Lower lobe of right lung (tissue), 2 donors: ENCODE measurements at regions not wholly inside any gene's neighbourhood (a gene's known extent, or its start where the extent isn't known, plus 50 kb on each side); places are given as distances from the start of the nearest gene placed in this dataset.

Experiments used
- ATAC-seq, 2 donors: fragments of 200-7000 bp; cut with Tn5 transposase; one replicate each; pipeline ENCODE4 v1.9.1; 2020 to 2022; ENCODE audit warnings: mild to moderate bottlenecking in 2 of 2, moderate library complexity in 2 of 2
- DNase-seq: peaks from one replicate; pipeline ENCODE4 v3.0.0-alpha.2; 2020
- H3K27ac ChIP-seq: fragments of 200-600 bp; one replicate; pipeline ENCODE4 v1.8.0; 2022
- H3K27me3 ChIP-seq: fragments of 200-600 bp; one replicate; pipeline ENCODE4 v1.8.0; 2022; ENCODE audit warnings: low read depth
- H3K36me3 ChIP-seq: fragments of 200-600 bp; one replicate; pipeline ENCODE4 v1.8.0; 2022; ENCODE audit warnings: mild to moderate bottlenecking
- H3K4me1 ChIP-seq: fragments of 200-600 bp; one replicate; pipeline ENCODE4 v1.8.0; 2022
- H3K4me3 ChIP-seq: fragments of 200-600 bp; one replicate; pipeline ENCODE4 v1.8.0; 2022; ENCODE audit warnings: mild to moderate bottlenecking
- H3K9me3 ChIP-seq: fragments of 200-600 bp; one replicate; pipeline ENCODE4 v1.8.0; 2022
- intact Hi-C: fragments of 100-400 bp; cut with DNase I; formaldehyde crosslinking; loops from one replicate; pipeline ENCODE4 v1.11.0; 2022
- TF ChIP-seq, protein P1 (sequence below): fragments of 200-600 bp; IDR thresholded peaks from one replicate; pipeline ENCODE4 v1.8.0; 2022; ENCODE audit warnings: antibody characterized with exemption, mild to moderate bottlenecking
- donor health status: DM: no; HTN: yes; CAD: no; lungs with severe emphysema.

DNA sequence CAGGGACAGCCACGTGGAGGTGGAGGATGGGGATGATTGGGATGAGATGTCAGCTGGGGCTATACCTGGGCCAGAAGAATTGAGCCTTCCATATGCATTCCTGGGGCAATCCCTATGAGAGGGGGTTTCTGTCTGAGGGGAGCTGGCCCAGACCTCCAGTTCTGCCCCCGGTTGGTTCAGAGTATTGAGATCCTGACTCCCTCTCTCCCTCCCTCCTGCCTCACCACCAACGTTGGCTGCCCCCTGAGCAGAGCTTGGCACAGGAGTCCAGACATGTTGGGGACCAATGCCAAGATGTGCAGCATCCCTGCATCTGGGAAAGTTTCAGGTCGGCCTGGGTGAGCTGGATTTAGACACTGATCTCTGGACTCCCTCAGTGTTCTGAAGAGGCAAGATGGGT, 575.2 kb upstream of the MKI67 start:
- no peaks in the 10 kb centered on the region for H3K36me3 ChIP-seq
- DNase-seq, result no peak
- no peaks in the 10 kb centered on the region for H3K9me3 ChIP-seq
- no peak for ATAC-seq
- no peaks in the 10 kb centered on the region for H3K27me3 ChIP-seq
- no peak overlapping the region for H3K27ac ChIP-seq
- TF ChIP-seq, protein P1, sequence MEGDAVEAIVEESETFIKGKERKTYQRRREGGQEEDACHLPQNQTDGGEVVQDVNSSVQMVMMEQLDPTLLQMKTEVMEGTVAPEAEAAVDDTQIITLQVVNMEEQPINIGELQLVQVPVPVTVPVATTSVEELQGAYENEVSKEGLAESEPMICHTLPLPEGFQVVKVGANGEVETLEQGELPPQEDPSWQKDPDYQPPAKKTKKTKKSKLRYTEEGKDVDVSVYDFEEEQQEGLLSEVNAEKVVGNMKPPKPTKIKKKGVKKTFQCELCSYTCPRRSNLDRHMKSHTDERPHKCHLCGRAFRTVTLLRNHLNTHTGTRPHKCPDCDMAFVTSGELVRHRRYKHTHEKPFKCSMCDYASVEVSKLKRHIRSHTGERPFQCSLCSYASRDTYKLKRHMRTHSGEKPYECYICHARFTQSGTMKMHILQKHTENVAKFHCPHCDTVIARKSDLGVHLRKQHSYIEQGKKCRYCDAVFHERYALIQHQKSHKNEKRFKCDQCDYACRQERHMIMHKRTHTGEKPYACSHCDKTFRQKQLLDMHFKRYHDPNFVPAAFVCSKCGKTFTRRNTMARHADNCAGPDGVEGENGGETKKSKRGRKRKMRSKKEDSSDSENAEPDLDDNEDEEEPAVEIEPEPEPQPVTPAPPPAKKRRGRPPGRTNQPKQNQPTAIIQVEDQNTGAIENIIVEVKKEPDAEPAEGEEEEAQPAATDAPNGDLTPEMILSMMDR, result no peak
- intact Hi-C loops, result no loop called here
- no peaks in the 10 kb centered on the region for H3K4me1 ChIP-seq
- no peak overlapping the region for H3K4me3 ChIP-seq

DNA sequence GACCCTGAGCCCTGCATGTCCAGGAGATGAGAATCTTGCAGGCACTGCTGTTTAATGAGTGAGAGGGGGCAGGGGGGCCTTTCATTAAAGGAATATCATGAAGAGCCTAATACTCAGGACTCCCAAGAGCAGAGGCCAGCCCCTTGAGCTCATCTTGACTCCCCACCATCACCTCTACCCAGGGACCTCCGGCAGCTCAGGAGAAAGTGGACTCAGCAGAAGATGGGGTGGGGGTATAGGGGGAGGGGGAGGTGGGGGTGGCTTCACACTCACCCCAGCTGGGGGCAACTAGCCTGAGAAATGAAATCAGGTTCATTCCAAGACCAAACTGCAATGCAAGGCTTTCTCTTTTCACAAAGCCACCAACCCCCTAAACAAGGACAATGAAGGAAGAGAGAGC, 575.6 kb upstream of the MKI67 start:
- DNase-seq (no peak), ATAC-seq (no peak)
- Histone ChIP-seq H3K4me3 (no peak overlapping the region), H3K9me3 (no peaks in the 10 kb centered on the region), H3K27ac (no peak overlapping the region), H3K4me1 (no peaks in the 10 kb centered on the region), H3K27me3 (no peaks in the 10 kb centered on the region), H3K36me3 (no peaks in the 10 kb centered on the region)
- TF ChIP-seq, protein P1, result no peak
- intact Hi-C loops, result no loop called here

DNA sequence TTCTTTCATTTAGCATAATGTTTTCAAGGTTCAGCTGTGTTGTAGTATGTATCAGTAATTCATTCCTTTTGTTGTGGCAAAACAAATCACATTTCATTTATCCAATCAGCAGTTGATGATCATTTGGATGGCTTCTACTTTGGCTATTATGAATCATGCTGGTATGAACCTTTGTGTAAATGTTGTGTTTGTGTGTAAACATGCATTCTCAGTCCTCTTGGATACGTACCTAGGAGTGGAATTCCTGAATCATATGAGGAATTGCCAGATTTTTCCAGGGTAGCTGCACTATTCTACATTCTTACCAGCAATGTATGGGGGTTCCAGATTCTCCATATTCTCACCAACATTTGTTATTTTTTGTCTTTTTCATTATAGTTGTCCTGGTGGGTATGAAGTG, 578.5 kb upstream of the MKI67 start:
- intact Hi-C loops, result no loop called here

DNA sequence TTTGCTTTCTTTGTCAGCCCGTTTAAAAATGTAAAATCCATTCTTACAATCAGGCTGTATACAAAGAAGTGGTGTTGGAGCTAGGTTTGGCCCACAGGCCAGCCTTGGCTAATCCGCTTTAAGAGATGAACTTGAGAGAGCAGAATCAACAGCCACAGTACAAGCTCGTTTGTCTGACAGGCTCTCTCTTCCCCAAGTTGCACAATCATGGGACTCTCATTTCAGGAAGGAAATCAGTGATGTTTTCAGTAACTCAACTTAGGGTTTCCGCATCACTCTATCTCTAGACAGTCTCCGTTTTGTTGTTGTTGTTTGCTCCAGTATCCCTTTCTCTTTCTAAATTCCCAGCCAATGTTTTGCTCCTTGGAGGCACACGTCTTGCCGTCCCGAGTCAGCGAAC, 582.0 kb upstream of the MKI67 start:
- Histone ChIP-seq H3K4me3 (no peak overlapping the region), H3K27me3 (peaks cover 18% of the 10 kb centered on the region), H3K36me3 (no peaks in the 10 kb centered on the region), H3K9me3 (no peaks in the 10 kb centered on the region), H3K27ac (no peak overlapping the region), H3K4me1 (no peaks in the 10 kb centered on the region)
- TF ChIP-seq, protein P1, result no peak
- DNase-seq (no peak), ATAC-seq (no peak)
- intact Hi-C loops, result no loop called here

More for the DNA sequence above, 578.5 kb upstream of the MKI67 start:
- H3K36me3 ChIP-seq, result no peaks in the 10 kb centered on the region
- H3K4me1 ChIP-seq, result no peaks in the 10 kb centered on the region
- no peak overlapping the region for H3K27ac ChIP-seq
- no peaks in the 10 kb centered on the region for H3K9me3 ChIP-seq
- TF ChIP-seq, protein P1, result no peak
- no peak overlapping the region for H3K4me3 ChIP-seq
- DNase-seq (no peak), ATAC-seq (no peak)
- peaks cover 3% of the 10 kb centered on the region for H3K27me3 ChIP-seq

DNA sequence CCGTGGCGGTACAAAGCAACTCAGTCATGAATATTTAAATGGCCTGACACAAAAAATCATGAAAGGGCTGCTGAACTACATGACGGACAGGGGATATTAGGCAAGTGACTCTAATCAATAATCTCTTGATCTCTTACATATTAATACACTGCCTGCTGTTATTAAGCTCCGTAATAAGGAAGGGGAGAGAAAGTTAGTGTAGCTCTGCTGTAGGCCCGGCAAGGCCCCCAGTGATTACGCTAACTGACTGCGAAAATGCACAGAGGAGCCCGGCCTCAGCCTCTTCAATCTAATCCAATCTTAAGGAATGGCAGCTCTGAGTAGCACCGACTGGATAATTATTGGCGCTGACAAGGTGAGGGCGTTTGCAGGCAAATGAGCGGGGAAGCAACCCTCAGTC, 583.5 kb upstream of the MKI67 start:
- H3K27me3 ChIP-seq, result peaks cover 18% of the 10 kb centered on the region
- ATAC-seq (no peak), DNase-seq (no peak)
- H3K27ac ChIP-seq, result no peak overlapping the region
- H3K4me1 ChIP-seq, result no peaks in the 10 kb centered on the region
- intact Hi-C loops, result no loop called here
- TF ChIP-seq, protein P1, result no peak
- H3K9me3 ChIP-seq, result no peaks in the 10 kb centered on the region
- no peaks in the 10 kb centered on the region for H3K36me3 ChIP-seq
- no peak overlapping the region for H3K4me3 ChIP-seq
